Subcutaneous abdominal adipose tissue (tissue), 5 donors: ENCODE measurements at regions not wholly inside any gene's neighbourhood (a gene's known extent, or its start where the extent isn't known, plus 50 kb on each side); places are given as distances from the start of the nearest gene placed in this dataset.

Experiments used
- H3K27ac ChIP-seq: one replicate; pipeline ENCODE4 v1.7.0; 2013; ENCODE audit warnings: low read depth, mild to moderate bottlenecking, inconsistent platforms, low read length, moderate library complexity
- H3K27me3 ChIP-seq, 5 donors: one replicate each; pipeline ENCODE4 v1.7.0; 2013; ENCODE audit warnings: low read length in 5 of 5, inconsistent platforms in 1 of 5; ENCODE audit not compliant: control insufficient read depth in 5 of 5, insufficient read depth in 4 of 5
- H3K36me3 ChIP-seq, 5 donors: one replicate each; pipeline ENCODE4 v1.7.0; 2013; ENCODE audit warnings: low read length in 5 of 5; ENCODE audit not compliant: control insufficient read depth in 5 of 5, insufficient read depth in 5 of 5
- H3K4me1 ChIP-seq, 5 donors: one replicate each; pipeline ENCODE4 v1.7.0; 2013; ENCODE audit warnings: low read length in 5 of 5, mild to moderate bottlenecking in 3 of 5, moderate library complexity in 1 of 5; ENCODE audit not compliant: control insufficient read depth in 5 of 5, insufficient read depth in 5 of 5
- H3K4me3 ChIP-seq, 5 donors: one replicate each; pipeline ENCODE4 v1.7.0; 2013; ENCODE audit warnings: low read length in 5 of 5, low read depth in 1 of 5
- H3K9ac ChIP-seq, 5 donors: one replicate each; pipeline ENCODE4 v1.7.0; 2013; ENCODE audit warnings: low read length in 5 of 5, mild to moderate bottlenecking in 4 of 5, moderate library complexity in 3 of 5
- H3K9me3 ChIP-seq, 5 donors: one replicate each; pipeline ENCODE4 v1.7.0; 2013; ENCODE audit warnings: low read length in 5 of 5; ENCODE audit not compliant: control insufficient read depth in 5 of 5
- donor health status: healthy.
- donor health status: healthy.
- donor health status: healthy.
- donor health status: healthy.
- donor health status: healthy.

- no peak overlapping the region for H3K9ac ChIP-seq
- no peaks in the 10 kb centered on the region for H3K4me1 ChIP-seq
- no peaks in the 10 kb centered on the region for H3K9me3 ChIP-seq
- H3K27ac ChIP-seq, result no peak overlapping the region
- no peak overlapping the region for H3K4me3 ChIP-seq
- H3K27me3 ChIP-seq, result no peaks in the 10 kb centered on the region
- no peaks in the 10 kb centered on the region for H3K36me3 ChIP-seq
Observed at GRCh38 chr16:48881272-48881671, 271.3 kb upstream of the N4BP1 start.

GRCh38 chr16:48879223-48880122, 269.5 kb upstream of the N4BP1 start:
- Histone ChIP-seq H3K9ac (no peak overlapping the region), H3K4me1 (no peaks in the 10 kb centered on the region), H3K36me3 (no peaks in the 10 kb centered on the region), H3K4me3 (no peak overlapping the region), H3K9me3 (no peaks in the 10 kb centered on the region), H3K27me3 (no peaks in the 10 kb centered on the region), H3K27ac (no peak overlapping the region)

- H3K27me3 ChIP-seq, result no peaks in the 10 kb centered on the region
- H3K9me3 ChIP-seq, result no peaks in the 10 kb centered on the region
- H3K4me3 ChIP-seq, result no peak overlapping the region
- no peaks in the 10 kb centered on the region for H3K36me3 ChIP-seq
- H3K9ac ChIP-seq, result no peak overlapping the region
- no peak overlapping the region for H3K27ac ChIP-seq
- H3K4me1 ChIP-seq, result no peaks in the 10 kb centered on the region
Observed at GRCh38 chr16:48877946-48878345, 268.0 kb upstream of the N4BP1 start.

- peaks cover 0 to 6% (median 5%) of the 10 kb centered on the region in 5 donors for H3K9me3 ChIP-seq
- no peaks in the 10 kb centered on the region for H3K4me1 ChIP-seq
- H3K9ac ChIP-seq, result no peak overlapping the region
- H3K27me3 ChIP-seq, result no peaks in the 10 kb centered on the region
- no peak overlapping the region for H3K27ac ChIP-seq
- no peaks in the 10 kb centered on the region for H3K36me3 ChIP-seq
- no peak overlapping the region for H3K4me3 ChIP-seq
Observed at GRCh38 chr16:48870141-48870540, 260.2 kb upstream of the N4BP1 start.

GRCh38 chr16:48865520-48865919, 255.5 kb upstream of the N4BP1 start:
- H3K27ac ChIP-seq, result no peak overlapping the region
- peaks cover 0 to 11% (median 9%) of the 10 kb centered on the region in 5 donors for H3K9me3 ChIP-seq
- no peak overlapping the region for H3K9ac ChIP-seq
- H3K4me3 ChIP-seq, result no peak overlapping the region
- no peaks in the 10 kb centered on the region for H3K27me3 ChIP-seq
- H3K4me1 ChIP-seq, result no peaks in the 10 kb centered on the region
- no peaks in the 10 kb centered on the region for H3K36me3 ChIP-seq

- no peaks in the 10 kb centered on the region for H3K4me1 ChIP-seq
- no peak overlapping the region for H3K4me3 ChIP-seq
- no peaks in the 10 kb centered on the region for H3K36me3 ChIP-seq
- no peaks in the 10 kb centered on the region for H3K27me3 ChIP-seq
- H3K9ac ChIP-seq, result no peak overlapping the region
- H3K9me3 ChIP-seq, result peaks cover 0 to 11% (median 9%) of the 10 kb centered on the region in 5 donors
- H3K27ac ChIP-seq, result no peak overlapping the region
Observed at GRCh38 chr16:48864055-48864454, 254.1 kb upstream of the N4BP1 start.

GRCh38 chr16:48862087-48862532, 252.1 kb upstream of the N4BP1 start:
- Histone ChIP-seq H3K4me1 (no peaks in the 10 kb centered on the region), H3K27ac (no peak overlapping the region)

GRCh38 chr16:48860341-48860740, 250.4 kb upstream of the N4BP1 start:
- no peaks in the 10 kb centered on the region for H3K4me1 ChIP-seq

More at GRCh38 chr16:48862087-48862532, 252.1 kb upstream of the N4BP1 start:
- Histone ChIP-seq H3K9me3 (peaks cover 0 to 11% (median 9%) of the 10 kb centered on the region in 5 donors), H3K27me3 (peaks cover 0 to 2% (median 0%) of the 10 kb centered on the region in 5 donors), H3K9ac (no peak overlapping the region), H3K36me3 (no peaks in the 10 kb centered on the region), H3K4me3 (no peak overlapping the region)

GRCh38 chr16:48852951-48853350, 243.0 kb upstream of the N4BP1 start:
- Histone ChIP-seq H3K4me3 (no peak overlapping the region), H3K4me1 (peaks cover 0 to 15% (median 11%) of the 10 kb centered on the region in 5 donors), H3K27ac (no peak overlapping the region), H3K9ac (no peak overlapping the region), H3K9me3 (no peaks in the 10 kb centered on the region), H3K36me3 (no peaks in the 10 kb centered on the region), H3K27me3 (peaks cover 0 to 2% (median 0%) of the 10 kb centered on the region in 5 donors)

More at GRCh38 chr16:48860341-48860740, 250.4 kb upstream of the N4BP1 start:
- Histone ChIP-seq H3K9me3 (peaks cover 0 to 5% (median 4%) of the 10 kb centered on the region in 5 donors), H3K4me3 (no peak overlapping the region), H3K27ac (no peak overlapping the region), H3K36me3 (no peaks in the 10 kb centered on the region), H3K27me3 (peaks cover 0 to 2% (median 0%) of the 10 kb centered on the region in 5 donors), H3K9ac (no peak overlapping the region)

GRCh38 chr16:48852458-48852857, 242.5 kb upstream of the N4BP1 start:
- H3K36me3 ChIP-seq, result no peaks in the 10 kb centered on the region
- H3K27ac ChIP-seq, result no peak overlapping the region
- no peaks in the 10 kb centered on the region for H3K27me3 ChIP-seq
- peaks cover 0 to 15% (median 11%) of the 10 kb centered on the region in 5 donors for H3K4me1 ChIP-seq
- H3K9me3 ChIP-seq, result no peaks in the 10 kb centered on the region
- no peak overlapping the region for H3K4me3 ChIP-seq
- H3K9ac ChIP-seq, result no peak overlapping the region
